D341Med (cell line): ENCODE measurements at regions not wholly inside any gene's neighbourhood (a gene's known extent, or its start where the extent isn't known, plus 50 kb on each side); places are given as distances from the start of the nearest gene placed in this dataset.

Experiments used
- DNase-seq: peaks from one replicate; pipeline ENCODE4 v3.0.0; 2012; ENCODE audit warnings: low spot score

- DNase-seq: no peak
Measured at GRCh38 chr11:134645576-134645975, 233.5 kb upstream of the B3GAT1 start.

DNA sequence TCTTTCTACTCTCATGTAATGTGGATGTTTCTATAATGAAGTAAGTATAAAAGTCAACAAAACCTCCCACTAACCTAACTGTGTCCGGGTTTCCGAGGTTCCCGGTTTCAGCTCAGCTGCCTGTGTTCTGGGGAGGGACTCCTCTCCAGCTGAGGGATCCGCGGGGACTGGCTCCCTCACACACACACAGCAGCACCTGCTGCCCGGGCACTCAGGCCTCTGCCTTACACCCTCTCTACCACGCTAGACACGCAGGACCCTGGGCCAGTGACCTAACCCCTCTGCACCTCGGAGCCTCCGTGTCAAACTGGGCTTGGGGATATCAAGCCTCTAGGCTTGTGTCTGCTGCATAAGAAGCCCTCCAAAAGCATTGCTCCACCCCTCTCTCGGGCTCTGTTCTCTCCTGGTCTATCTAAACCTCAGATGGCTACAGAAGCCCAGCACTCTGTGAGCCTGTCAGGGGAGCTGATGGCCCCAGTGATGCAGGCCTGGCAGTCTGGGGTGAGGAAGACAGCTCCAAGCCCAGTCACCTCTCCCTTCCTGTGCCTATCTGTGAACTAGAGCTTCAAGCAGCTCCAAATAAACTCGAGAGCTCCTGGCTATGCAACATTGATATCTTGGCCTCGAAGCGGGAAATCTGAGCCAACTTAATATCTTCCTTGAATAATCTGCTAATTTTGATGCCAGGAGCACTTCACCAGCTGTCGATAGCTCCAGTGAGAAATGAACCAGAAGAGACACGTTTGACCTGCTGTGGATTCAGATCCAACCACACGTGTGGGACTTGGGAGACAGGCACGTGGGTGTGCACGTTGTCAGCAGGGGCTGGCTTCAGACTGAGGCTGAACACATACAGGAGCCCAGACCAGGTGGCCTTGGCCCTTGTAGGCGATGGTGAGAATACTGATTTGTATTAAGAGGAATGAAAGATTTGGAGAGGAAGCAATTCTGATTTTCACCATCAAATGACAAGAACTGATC lies 232.7 kb upstream of the B3GAT1 start:
- DNase-seq: no peak

DNA sequence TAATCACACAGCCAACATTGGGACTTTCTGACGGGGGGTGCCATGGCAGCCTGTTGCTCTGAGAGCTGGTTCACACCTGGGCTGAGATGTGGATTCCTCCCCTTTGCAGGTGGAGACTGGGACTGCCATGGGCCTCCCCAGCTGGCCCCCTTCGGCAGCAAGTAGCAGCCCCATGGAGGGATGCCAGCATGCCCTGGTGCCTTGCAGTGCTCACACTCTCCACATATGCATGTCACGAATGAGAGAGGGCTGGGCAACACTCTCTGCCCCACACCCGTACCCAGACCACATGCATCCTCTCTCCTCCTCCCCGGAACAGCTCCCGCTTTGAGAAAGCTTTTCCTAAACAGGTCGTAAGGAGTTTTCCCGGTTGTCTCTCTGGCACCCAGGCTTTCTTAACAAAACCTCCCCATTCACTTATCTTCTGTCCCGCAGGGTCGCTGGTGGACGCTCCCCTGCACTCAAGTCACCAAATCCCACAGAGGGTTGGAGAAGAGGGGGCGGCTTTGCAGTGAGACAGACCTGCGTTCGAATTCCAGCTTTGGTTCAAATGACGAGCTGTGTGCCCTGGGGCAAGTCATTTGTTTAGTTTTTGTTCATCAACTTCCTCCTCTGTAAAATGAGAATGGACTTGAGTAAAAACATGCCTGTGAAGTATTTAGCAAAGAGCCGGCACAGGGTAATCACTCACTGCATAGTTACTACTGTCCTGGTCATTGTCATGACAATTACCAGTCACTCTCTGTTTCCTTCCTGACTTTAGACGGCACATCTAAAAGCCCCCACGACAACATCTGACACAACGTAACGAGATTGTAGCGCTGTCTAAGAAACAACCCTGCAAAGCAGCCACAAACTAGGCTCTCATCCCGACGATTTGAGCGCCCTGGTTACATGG lies 231.3 kb upstream of the B3GAT1 start:
- no peak for DNase-seq

GRCh38 chr11:134642206-134642605 lies 230.2 kb upstream of the B3GAT1 start:
- no peak for DNase-seq

- DNase-seq: no peak
Measured at GRCh38 chr11:134640971-134641968, 229.2 kb upstream of the B3GAT1 start.

DNA sequence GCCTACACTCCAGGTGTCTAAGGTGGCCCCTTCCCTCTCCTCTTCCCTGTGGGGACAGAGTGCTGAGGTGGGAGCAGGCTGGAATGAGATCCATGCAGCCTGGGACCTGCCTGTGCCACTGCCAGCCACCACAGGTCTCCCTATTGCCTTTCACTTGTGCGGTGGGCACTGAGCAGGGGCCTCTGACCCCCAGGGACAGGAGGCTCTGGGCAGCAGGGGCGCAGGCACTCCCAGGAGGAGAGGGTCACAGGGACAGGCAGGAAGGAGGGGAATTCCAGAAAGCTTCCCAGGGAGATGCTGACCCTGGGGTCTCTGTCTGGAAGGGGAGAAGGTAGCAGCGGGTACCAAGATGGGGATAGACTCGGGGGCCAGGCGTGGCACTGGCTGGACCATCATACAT lies 228.5 kb upstream of the B3GAT1 start:
- no peak for DNase-seq

- no peak for DNase-seq
Measured at GRCh38 chr11:134639586-134640330, 227.7 kb upstream of the B3GAT1 start.

DNA sequence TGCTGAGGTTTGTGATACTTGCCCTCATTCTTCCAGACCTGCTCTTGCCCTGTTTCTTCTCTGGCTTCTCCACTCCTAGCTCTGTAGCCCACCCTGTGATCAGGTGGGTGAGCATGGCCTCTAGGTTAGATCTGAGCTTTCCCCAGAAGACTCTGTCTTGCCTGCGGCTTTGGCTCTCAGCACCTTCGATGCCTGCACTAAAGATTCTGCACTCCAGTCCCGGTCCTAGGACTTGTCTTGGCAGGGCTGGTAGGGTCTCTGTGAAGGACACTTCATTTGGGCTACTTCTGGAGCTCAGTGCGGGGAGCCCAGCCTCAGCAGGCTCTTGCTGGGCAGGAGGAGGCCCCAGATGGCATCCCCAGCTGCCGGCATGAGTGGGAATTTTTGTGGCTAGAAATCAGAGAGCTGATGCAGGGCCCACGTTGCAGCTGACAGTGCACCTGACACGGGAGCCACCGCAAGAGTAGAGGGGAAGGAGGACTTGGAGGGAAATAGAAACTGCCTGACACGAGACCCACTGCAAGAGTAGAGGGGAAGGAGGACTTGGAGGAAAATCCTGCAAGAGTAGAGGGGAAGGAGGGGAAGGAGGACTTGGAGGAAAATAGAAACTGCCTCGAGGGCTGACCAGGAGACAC lies 226.9 kb upstream of the B3GAT1 start:
- DNase-seq: no peak

- no peak for DNase-seq
Measured at GRCh38 chr11:134637091-134638015, 225.3 kb upstream of the B3GAT1 start.

DNA sequence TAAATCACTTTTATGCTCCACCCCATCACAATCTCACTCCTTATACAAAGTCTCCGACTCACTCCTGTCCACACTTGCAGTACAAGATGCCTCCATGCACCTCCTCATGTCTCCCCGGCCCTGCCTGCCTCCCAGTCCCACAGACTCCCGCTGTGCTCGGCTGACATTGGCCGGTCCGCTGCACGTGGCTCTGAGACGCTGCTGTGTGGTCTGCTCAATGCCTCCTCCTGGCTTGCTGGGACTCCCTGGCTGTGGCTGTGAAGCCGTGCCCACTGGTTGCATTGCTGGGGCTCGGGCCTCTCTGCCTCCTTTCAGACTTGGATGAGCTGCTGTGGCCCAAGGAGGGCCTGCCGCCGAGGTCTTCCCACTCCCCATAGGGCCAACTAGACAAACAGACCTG lies 224.0 kb upstream of the B3GAT1 start:
- no peak for DNase-seq

GRCh38 chr11:134634897-134635831 lies 223.1 kb upstream of the B3GAT1 start:
- no peak for DNase-seq

GRCh38 chr11:134633276-134633675 lies 221.2 kb upstream of the B3GAT1 start:
- DNase-seq: no peak

GRCh38 chr11:134632347-134633119 lies 220.5 kb upstream of the B3GAT1 start:
- DNase-seq: no peak

- DNase-seq: no peak
Measured at GRCh38 chr11:134630861-134631260, 218.8 kb upstream of the B3GAT1 start.

GRCh38 chr11:134628426-134628825 lies 216.4 kb upstream of the B3GAT1 start:
- DNase-seq: no peak

GRCh38 chr11:134626032-134626431 lies 214.0 kb upstream of the B3GAT1 start:
- DNase-seq: no peak

GRCh38 chr11:134625631-134626030 lies 213.6 kb upstream of the B3GAT1 start:
- DNase-seq: no peak
